HepG2 (cell line): ENCODE measurements at regions not wholly inside any gene's neighbourhood (a gene's known extent, or its start where the extent isn't known, plus 50 kb on each side); places are given as distances from the start of the nearest gene placed in this dataset.

Experiments used
- ATAC-seq: fragments of 200-7000 bp; cut with Tn5 transposase; 3 replicates; pipeline ENCODE4 v1.9.1; 2020; ENCODE audit warnings: mild to moderate bottlenecking, moderate library complexity
- BruUV-seq: library from RNA; stranded (reverse); fragments of 400-500 nt; replicated peaks from 2 replicates; lab custom pipeline; 2021; lab: Mats Ljungman, UMichigan
- CTCF ChIA-PET: fragments of 300-600 bp; formaldehyde crosslinking; extraction: SDS; loops from one replicate; lab custom pipeline; 2021; ENCODE audit warnings: low total read pairs, inconsistent platforms, low intra/inter-chr PET ratio; lab: Yijun Ruan, JAX
- POLR2A ChIA-PET: fragments of 350-600 bp; sonication (Branson Sonifier 250); formaldehyde crosslinking; loops from one replicate; lab custom pipeline; 2020; ENCODE audit warnings: antibody characterized with exemption, inconsistent platforms; lab: Yijun Ruan, JAX
- DNase-seq: peaks from one replicate; pipeline ENCODE4 v3.0.0-alpha.2; 2015; ENCODE audit warnings: low spot score
- FAIRE-seq: peaks from 3 replicates; lab custom pipeline; 2011; peaks lifted over from hg19 to GRCh38; lab: Jason Lieb, UNC
- H2AFZ ChIP-seq: one replicate; pipeline ENCODE4 v1.6.1; 2011; ENCODE audit warnings: low read length, inconsistent platforms
- H3K27ac ChIP-seq: fragments of 300-600 bp; 3 replicates; pipeline ENCODE4 v1.8.0; 2011; ENCODE audit warnings: mixed run types, mild to moderate bottlenecking, mixed read lengths, low read length, inconsistent platforms; ENCODE audit not compliant: insufficient read depth; ENCODE audit errors: extremely low read length
- H3K27me3 ChIP-seq, 2 experiments: fragments of 200-600 bp in 1 of 2; 2 replicates in 1 of 2; 3 replicates in 1 of 2; pipeline versions ENCODE4 v1.6.0 to v1.8.0; 2011; ENCODE audit warnings: low read length in 2 of 2, mild to moderate bottlenecking in 2 of 2, moderate library complexity in 2 of 2, inconsistent platforms in 1 of 2; ENCODE audit not compliant: insufficient read depth in 2 of 2, control insufficient read depth in 1 of 2
- H3K36me3 ChIP-seq, 2 experiments: fragments of 200-600 bp in 1 of 2; replicated peaks in 1 of 2; 2 replicates in 1 of 2; 3 replicates in 1 of 2; pipeline versions ENCODE4 v1.5.1 to v1.8.0; 2011; ENCODE audit warnings: low read length in 2 of 2, inconsistent platforms in 1 of 2; ENCODE audit not compliant: insufficient read depth in 2 of 2, control insufficient read depth in 1 of 2
- H3K4me1 ChIP-seq: 2 replicates; pipeline ENCODE4 v1.5.1; 2012; ENCODE audit warnings: low read length, inconsistent platforms; ENCODE audit not compliant: insufficient read depth
- H3K4me2 ChIP-seq: 2 replicates; pipeline ENCODE4 v1.6.0; 2011; ENCODE audit warnings: low read depth, low read length, inconsistent platforms
- H3K4me3 ChIP-seq, 3 experiments: fragments of 200-600 bp in 1 of 3; sonication (generic), shearing (Covaris generic) in 1 of 3; replicated peaks in 1 of 3; 2 replicates each; pipeline ENCODE4 v1.5.1; 2011 to 2016; ENCODE audit warnings: low read length in 3 of 3, inconsistent platforms in 2 of 3, low read depth in 2 of 3, mild to moderate bottlenecking in 2 of 3, control low read depth in 1 of 3, mixed read lengths in 1 of 3; ENCODE audit not compliant: insufficient read depth in 1 of 3
- H3K79me2 ChIP-seq: one replicate; pipeline ENCODE4 v1.6.1; 2011; ENCODE audit warnings: low read length, inconsistent platforms; ENCODE audit not compliant: insufficient read depth
- H3K9ac ChIP-seq: 2 replicates; pipeline ENCODE4 v1.6.0; 2011; ENCODE audit warnings: mild to moderate bottlenecking, low read depth, low read length, inconsistent platforms; ENCODE audit not compliant: insufficient read depth
- H3K9me3 ChIP-seq: 2 replicates; pipeline ENCODE4 v1.5.1; 2012; ENCODE audit warnings: mild to moderate bottlenecking, low read length
- H4K20me1 ChIP-seq: 2 replicates; pipeline ENCODE4 v1.6.0; 2011; ENCODE audit warnings: inconsistent platforms, mild to moderate bottlenecking, low read length, moderate library complexity; ENCODE audit not compliant: insufficient read depth
- MLXIP ChIP-seq: sonication (generic); formaldehyde crosslinking; IDR thresholded peaks from 2 replicates; pipeline ENCODE4 v1.9.0; 2021; ENCODE audit warnings: missing genetic modification reagents, borderline replicate concordance
- RAD21 ChIP-seq: fragments of 450-650 bp; formaldehyde crosslinking; IDR thresholded peaks from 2 replicates; pipeline ENCODE4 v1.5.0; 2020; ENCODE audit warnings: mild to moderate bottlenecking
- SOX5 ChIP-seq: IDR thresholded peaks from 2 replicates; pipeline ENCODE4 v1.6.1; 2016; ENCODE audit warnings: borderline replicate concordance
- ZC3H4 ChIP-seq: sonication (generic); formaldehyde crosslinking; IDR thresholded peaks from 2 replicates; pipeline ENCODE4 v1.4.0; 2020; ENCODE audit warnings: missing genetic modification reagents, borderline replicate concordance
- ZFP41 ChIP-seq: sonication (generic); formaldehyde crosslinking; IDR thresholded peaks from 2 replicates; pipeline ENCODE4 v1.4.0; 2020; ENCODE audit warnings: mild to moderate bottlenecking, missing genetic modification reagents, borderline replicate concordance
- ZFP91 ChIP-seq: sonication (generic); formaldehyde crosslinking; IDR thresholded peaks from 2 replicates; pipeline ENCODE4 v1.9.0; 2022; ENCODE audit warnings: missing genetic modification reagents, mild to moderate bottlenecking, borderline replicate concordance
- ZNF274 ChIP-seq: sonication (generic); formaldehyde crosslinking; IDR thresholded peaks from 2 replicates; pipeline ENCODE4 v1.5.1; 2020; ENCODE audit warnings: mild to moderate bottlenecking, missing genetic modification reagents
- ZNF597 ChIP-seq: sonication (generic); formaldehyde crosslinking; IDR thresholded peaks from 2 replicates; pipeline ENCODE4 v1.5.0; 2020; ENCODE audit warnings: missing genetic modification reagents
- WGBS: methylation state at CpG from one replicate; pipeline ENCODE4 v1.1.6; 2017; ENCODE audit warnings: low lambda C conversion rate; 5-methylcytosine and 5-hydroxymethylcytosine counted together
- in situ Hi-C: cut with HindIII; loops from 2 replicates; pipeline ENCODE4 v1.10.0; 2017; ENCODE audit warnings: low pct_unique_long_range_greater_than_20kb; ENCODE audit not compliant: extremely low pct_ligation_motif_present
- intact Hi-C: fragments of 100-400 bp; cut with micrococcal nuclease; formaldehyde crosslinking; loops from one replicate; pipeline ENCODE4 v1.10.0; 2022; ENCODE audit not compliant: unreplicated experiment

- TF ChIP-seq MLXIP (CRISPR knock-in tag) (no peak), ZNF274 (CRISPR knock-in tag) (no peak), RAD21 (CRISPR knock-in tag) (no peak), ZFP41 (no peak)
These were observed 149.0 kb upstream of the HDAC4 start (continued) for GRCh38 chr2:239549711-239550255.

GRCh38 chr2:239548965-239549595 is 148.3 kb upstream of the HDAC4 start:
- peaks cover 10 to 62% of the 10 kb centered on the region in 2 experiments; a peak in 4 of 5 replicates for H3K27me3 ChIP-seq
- H4K20me1 ChIP-seq, result no peaks in the 10 kb centered on the region
- no peak overlapping the region for H3K27ac ChIP-seq
- DNase-seq (no peak), ATAC-seq (no peak), FAIRE-seq (no peak)
- WGBS, result 40% methylated on average over 16 of the region's 16 CpGs
- H3K4me3 ChIP-seq, result no peak overlapping the region
- in situ Hi-C loops, result no loop called here
- BruUV-seq, result no TSS peak
- H3K4me2 ChIP-seq, result no peak overlapping the region
- no peaks in the 10 kb centered on the region for H3K4me1 ChIP-seq
- intact Hi-C loops, result no loop called here
- POLR2A ChIA-PET, result no interaction called here
- no peak overlapping the region for H2AFZ ChIP-seq
- CTCF ChIA-PET, result interaction anchor here (1.3 kb wide), 1 partner anchor 9 kb away, joined by 3 read pairs; no protein-coding TSS in a partner anchor
- H3K79me2 ChIP-seq, result no peaks in the 10 kb centered on the region
- TF ChIP-seq SOX5 (CRISPR knock-in tag) (no peak), ZNF597 (CRISPR knock-in tag) (no peak), ZFP91 (CRISPR knock-in tag) (no peak), ZC3H4 (CRISPR knock-in tag) (no peak)
- H3K9me3 ChIP-seq, result no peaks in the 10 kb centered on the region
- no peaks in the 10 kb centered on the region for H3K36me3 ChIP-seq
- H3K9ac ChIP-seq, result no peak overlapping the region
